Cardiac fibroblast (primary cell): ENCODE measurements at regions not wholly inside any gene's neighbourhood (a gene's known extent, or its start where the extent isn't known, plus 50 kb on each side); places are given as distances from the start of the nearest gene placed in this dataset.

Experiments used
- DNase-seq, 2 donors: peaks; one replicate each; pipeline versions ENCODE4 v3.0.0 to v3.0.0-alpha.2; 2010; ENCODE audit warnings: low read depth in 2 of 2
- H3K4me3 ChIP-seq, 2 donors: replicated peaks in 1 of 2; 1 replicate in 1 of 2; 2 replicates in 1 of 2; pipeline ENCODE4 v1.5.1; 2011; ENCODE audit warnings: low read depth in 2 of 2, low read length in 2 of 2, mild to moderate bottlenecking in 2 of 2, moderate library complexity in 1 of 2
- CTCF ChIP-seq: IDR thresholded peaks from one replicate; pipeline ENCODE4 v1.5.1; 2011; ENCODE audit warnings: low read depth, mild to moderate bottlenecking, low read length, inconsistent platforms

DNA sequence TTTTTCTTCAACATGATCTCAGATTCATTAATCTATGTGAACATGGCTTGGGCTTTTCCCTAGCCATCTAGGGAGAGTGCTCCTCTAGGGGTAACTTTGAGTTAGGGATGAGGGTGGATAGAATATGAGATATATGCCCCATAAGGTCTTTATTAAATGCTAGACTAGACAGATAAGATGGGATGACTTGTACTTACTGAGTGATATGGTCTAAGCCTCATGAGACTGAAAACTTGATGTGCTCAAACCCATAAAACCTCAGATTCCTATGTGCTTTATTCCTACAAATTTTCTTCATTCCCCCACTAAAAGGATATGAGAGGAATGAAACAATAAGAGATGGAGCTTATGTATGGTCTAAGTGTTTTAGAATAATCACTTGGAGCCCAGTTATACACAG, 386.6 kb downstream of the YTHDC2 start:
- TF ChIP-seq CTCF: no peak
- no peak for DNase-seq
- H3K4me3 ChIP-seq: no peak overlapping the region

GRCh38 chr5:113900816-113901215, 387.3 kb downstream of the YTHDC2 start:
- no peak for DNase-seq
- no peak for TF ChIP-seq CTCF
- H3K4me3 ChIP-seq: no peak overlapping the region

DNA sequence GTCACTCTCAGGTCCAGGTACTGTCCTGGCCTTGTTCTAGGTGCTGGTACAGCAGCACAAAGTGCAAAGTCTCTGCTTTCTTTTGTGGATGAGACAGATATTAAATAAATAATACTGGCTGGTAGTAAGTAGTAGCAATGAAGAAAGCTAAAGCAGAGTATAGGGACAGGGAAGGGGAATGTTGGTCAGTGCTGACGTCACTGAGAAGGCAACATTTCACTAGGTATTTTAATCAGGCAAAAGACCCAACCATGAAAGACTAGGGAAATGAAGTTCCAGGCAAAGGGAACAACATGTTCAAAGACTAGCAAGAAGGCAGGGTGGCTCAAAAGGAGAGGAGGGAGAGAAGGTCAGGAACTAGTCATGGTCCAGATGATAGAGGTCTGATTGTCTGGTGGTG, 388.2 kb downstream of the YTHDC2 start:
- no peak overlapping the region for H3K4me3 ChIP-seq
- TF ChIP-seq CTCF: no peak
- no peak for DNase-seq

DNA sequence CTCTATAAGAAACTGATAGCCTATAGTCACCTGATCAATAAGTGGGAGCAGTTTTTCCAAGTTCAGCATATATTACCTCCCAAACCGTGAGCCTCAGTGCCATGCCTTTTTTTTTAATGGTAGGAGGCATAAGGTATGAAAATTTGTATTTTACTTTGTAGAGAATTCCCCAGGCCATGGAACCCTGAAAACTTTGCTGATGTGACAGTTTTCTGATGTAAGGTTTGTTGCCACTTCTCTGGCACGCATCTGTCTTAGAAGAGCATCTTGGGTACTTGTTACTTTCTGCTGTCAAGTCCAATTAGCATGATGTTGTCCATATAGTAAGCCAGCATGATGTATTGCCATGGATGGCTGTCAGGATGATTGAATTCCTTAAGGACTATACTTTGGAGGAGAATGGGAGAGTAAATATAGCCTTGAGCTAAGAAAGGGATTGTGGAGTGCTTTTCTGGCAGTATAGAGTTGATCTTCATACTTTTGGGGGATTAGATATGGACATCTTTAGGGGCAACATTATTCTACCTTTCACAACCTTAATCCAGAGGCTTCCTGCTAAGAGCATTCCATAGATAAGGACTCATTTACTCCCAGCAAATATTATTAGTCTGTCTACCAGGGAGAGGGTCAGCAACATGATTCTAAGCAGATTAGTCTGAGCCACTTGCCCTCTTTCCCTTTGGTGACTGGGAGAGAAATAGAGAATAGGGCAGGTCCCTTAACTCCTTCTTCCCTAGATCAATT, 389.6 kb downstream of the YTHDC2 start:
- no peak for TF ChIP-seq CTCF
- no peak overlapping the region for H3K4me3 ChIP-seq
- DNase-seq: no peak

DNA sequence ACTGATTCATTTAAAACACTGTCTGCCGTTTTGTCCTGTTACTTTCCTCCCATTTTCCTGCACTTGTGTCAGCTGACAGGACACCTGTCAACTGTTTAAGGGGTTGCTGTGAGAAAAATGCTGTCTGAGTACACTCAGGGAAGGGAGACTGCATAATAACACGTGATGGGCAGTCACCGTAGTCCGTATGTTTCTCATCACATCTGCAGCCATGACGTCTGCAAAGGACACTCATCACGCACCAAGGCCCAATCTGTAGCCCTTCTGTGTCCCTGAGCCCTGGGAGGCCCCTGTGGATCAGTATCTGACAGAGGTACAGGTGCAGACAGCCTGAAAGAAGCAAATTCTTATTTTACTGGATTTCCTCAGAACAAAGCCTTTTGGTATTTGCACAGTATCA, 396.3 kb downstream of the YTHDC2 start:
- no peak overlapping the region for H3K4me3 ChIP-seq
- TF ChIP-seq CTCF: no peak
- DNase-seq: no peak

DNA sequence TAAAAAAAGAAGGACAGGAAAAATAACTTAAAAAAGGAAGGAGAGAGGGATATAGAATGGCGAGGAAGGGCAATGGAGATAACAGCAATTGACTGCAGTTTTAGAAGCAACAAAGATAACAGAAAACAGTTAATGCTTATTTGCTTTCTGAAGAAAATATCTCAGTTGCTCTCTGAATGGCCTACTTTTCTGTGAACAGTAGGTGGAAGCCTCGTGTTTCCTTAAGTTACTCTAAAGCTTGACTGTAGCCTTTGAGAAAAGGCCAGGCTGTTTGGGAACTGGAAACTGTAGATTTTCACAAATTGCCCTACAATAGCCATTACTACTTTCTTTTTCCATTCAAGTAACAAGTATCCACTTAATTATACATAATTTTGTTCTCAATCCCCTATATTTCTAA, 404.5 kb downstream of the YTHDC2 start:
- no peak for DNase-seq
- TF ChIP-seq CTCF: no peak
- H3K4me3 ChIP-seq: no peak overlapping the region

- no peak for TF ChIP-seq CTCF
- no peak overlapping the region for H3K4me3 ChIP-seq
- DNase-seq: no peak
Observed at GRCh38 chr5:113922343-113922742, 408.8 kb downstream of the YTHDC2 start.
